Urothelium cell line (cell line): ENCODE measurements at regions not wholly inside any gene's neighbourhood (a gene's known extent, or its start where the extent isn't known, plus 50 kb on each side); places are given as distances from the start of the nearest gene placed in this dataset.
A peak's percentile ranks its signal among the peaks of the same experiment; 100 is the strongest.

ENCODE experiments used
- DNase-seq: peaks from one replicate; pipeline ENCODE4 v3.0.0; 2011; ENCODE audit warnings: low spot score, mixed read lengths
- FAIRE-seq: peaks from 2 replicates; lab custom pipeline; 2011; peaks lifted over from hg19 to GRCh38; lab: Jason Lieb, UNC

DNA sequence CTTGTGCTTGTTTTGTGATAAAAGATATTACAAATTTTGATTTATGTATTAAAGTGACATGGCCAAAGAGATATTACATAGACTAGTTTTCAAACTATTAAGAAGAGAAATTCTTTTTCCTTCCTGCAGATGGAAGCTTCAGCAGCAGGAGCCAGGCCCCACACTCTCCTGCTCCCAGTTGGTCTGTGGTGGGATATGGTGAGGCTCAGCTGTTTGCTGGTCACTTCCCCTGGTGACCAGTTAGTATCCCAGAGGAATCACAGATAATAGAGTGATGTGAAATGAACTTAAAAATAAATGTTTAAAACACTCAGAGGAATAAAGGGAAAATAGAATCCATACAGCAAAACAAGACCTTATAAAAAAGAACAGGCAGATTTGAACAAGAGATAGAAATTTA lies 154.7 kb downstream of the KTN1 start:
- no peak for DNase-seq
- no peak for FAIRE-seq

DNA sequence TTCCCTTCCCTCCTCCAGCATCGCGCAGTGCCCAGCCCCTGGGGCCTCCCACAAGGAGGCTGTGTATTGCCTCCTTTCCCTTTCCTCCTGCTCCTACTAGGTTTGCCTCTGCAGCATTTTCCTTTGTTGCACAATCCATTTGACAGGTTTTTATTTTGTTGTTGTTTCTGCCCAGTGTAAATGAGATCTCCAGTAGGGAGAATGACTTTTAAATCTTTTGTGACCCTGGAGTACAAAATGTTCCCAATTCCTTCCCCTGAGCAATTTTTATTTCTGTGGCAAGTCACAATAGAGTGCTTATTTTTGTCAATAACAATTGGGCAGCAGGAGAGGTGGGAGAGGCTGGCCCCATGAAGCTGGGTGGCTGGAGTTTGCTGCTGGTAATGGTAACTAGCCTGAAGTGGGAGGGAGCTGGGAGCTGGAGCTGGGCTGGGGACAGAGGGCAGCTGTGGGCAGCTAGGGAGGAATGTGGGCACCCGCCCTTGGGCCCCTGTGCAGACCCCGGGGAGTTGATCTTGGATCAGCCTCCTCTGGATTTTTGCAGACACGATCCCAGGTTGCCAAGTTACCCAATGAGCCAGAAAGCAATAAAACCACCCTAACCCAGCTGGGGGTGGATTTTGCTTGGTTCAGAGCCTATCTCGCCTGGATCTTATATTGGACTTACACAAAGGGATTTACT lies 160.1 kb downstream of the KTN1 start:
- DNase-seq, result no peak
- FAIRE-seq, result no peak

- peak; percentile 30 for FAIRE-seq
- no peak for DNase-seq
Measured at GRCh38 chr14:55740649-55740989, 160.6 kb downstream of the KTN1 start.

DNA sequence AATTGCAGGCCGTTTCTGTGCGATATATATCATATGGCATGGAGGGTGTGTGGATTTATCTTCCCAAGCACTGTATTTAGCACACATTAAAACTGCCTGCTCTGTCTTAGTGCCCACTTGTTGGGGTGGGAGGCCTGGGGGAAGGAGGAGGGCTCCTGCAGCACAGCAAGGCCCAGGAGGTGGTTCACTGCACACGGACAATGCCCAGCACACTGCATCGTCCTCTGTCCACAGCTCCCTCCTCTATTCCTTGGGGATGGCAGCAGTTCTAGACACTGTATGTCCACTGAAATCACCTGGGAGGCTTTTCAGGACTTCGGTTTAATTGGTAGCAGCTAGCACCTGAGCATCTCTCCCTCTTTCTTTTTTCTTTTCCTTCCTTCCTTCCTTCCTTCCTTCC lies 161.2 kb downstream of the KTN1 start:
- FAIRE-seq, result peak; percentile 27

GRCh38 chr14:55743551-55743950 lies 163.5 kb downstream of the KTN1 start:
- FAIRE-seq (no peak), DNase-seq (no peak)

More for the DNA sequence above, 161.2 kb downstream of the KTN1 start:
- no peak for DNase-seq

GRCh38 chr14:55744321-55744720 lies 164.3 kb downstream of the KTN1 start:
- FAIRE-seq (no peak), DNase-seq (no peak)

- FAIRE-seq, result no peak
- no peak for DNase-seq
Measured at GRCh38 chr14:55745906-55746305, 165.9 kb downstream of the KTN1 start.

DNA sequence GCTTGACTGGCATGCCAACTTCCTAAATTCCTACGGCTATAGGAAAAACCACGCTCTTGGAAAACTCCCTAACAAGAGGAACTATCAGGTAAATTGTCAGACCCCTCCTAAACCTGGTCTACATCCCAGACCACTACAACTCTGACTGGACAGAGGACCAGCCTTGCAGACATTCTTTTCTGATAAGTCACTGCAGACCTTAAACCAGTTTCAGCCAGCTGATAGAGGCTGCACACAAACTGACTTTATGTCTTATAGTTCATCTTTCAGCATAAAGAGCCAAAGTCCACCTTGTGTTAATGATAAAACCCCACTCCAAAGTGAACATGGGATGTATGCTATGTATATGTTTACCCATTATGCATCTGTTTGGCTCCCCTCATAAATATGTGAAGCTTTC lies 166.6 kb downstream of the KTN1 start:
- DNase-seq, result no peak
- peak; percentile 13 for FAIRE-seq

DNA sequence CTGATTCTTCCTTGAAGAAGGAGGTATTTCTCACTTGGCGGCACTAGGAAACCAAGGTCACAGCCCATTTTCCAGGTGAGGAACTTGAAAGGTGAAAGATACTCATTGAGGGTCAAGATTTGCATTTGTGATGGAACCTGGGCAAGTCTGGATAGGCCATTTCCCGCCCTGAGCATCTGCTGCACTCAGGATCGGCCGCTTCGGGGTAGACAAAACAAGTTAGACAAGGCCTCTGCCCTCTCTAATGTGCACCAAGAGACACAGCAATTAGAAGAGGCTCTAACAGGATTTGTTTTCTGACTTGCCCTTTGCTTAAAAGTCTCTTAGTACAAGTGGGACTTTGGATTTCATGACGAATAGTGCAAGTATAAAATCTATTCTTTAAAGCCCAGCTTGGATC lies 167.2 kb downstream of the KTN1 start:
- DNase-seq, result no peak
- FAIRE-seq, result peak; percentile 5

- DNase-seq (no peak), FAIRE-seq (peak; percentile 30)
Measured at GRCh38 chr14:55749201-55749812, 169.3 kb downstream of the KTN1 start.

- DNase-seq, result no peak
Measured at GRCh38 chr14:55749946-55750345, 169.9 kb downstream of the KTN1 start.

GRCh38 chr14:55752580-55753390 lies 172.8 kb downstream of the KTN1 start:
- FAIRE-seq, result peak; percentile 83
- DNase-seq, result peak; percentile 64

More at GRCh38 chr14:55749946-55750345, 169.9 kb downstream of the KTN1 start:
- peak; percentile 58 for FAIRE-seq

- DNase-seq (no peak), FAIRE-seq (peak; percentile 85)
Measured at GRCh38 chr14:55754471-55754870, 174.5 kb downstream of the KTN1 start.

DNA sequence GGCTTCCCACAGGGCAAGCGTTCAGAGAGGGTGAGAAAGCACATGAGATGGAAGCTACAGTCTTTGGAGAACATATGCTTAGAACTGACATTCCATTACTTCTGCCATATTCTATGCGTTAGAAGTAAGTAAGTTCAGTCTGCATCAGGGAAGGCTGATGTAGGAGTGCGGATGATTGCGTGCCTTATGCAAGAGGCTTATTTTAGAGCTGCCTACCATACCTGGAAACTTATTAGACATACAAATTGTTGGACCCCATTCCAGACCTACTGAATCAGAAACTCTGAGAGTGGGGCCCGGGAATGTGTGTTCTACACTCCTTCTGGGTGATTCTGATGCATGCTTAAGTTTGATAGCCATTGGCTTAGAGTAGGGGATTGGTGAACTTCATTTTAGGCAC lies 174.9 kb downstream of the KTN1 start:
- no peak for DNase-seq
- no peak for FAIRE-seq

DNA sequence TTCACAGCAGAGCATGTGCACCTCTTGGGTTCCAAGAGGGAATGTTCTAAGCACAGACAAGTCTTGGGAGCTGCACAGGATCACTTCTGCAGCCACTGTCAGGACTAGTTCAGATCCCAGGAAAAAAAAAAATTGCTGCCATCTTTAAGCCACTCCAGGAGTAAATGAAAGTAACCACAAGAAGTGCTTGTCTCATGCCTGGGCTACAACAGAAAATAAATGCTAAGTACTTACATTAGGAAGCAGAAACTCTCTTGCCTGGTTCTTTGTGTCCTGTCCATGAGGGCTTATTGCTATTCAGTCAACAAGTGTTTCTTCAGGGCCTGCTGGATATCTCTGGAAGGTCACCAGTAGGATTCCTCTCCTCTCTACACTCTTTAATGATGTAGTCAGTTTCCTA lies 176.1 kb downstream of the KTN1 start:
- DNase-seq (no peak), FAIRE-seq (no peak)

- DNase-seq, result no peak
- no peak for FAIRE-seq
Measured at GRCh38 chr14:55756557-55756956, 176.6 kb downstream of the KTN1 start.

DNA sequence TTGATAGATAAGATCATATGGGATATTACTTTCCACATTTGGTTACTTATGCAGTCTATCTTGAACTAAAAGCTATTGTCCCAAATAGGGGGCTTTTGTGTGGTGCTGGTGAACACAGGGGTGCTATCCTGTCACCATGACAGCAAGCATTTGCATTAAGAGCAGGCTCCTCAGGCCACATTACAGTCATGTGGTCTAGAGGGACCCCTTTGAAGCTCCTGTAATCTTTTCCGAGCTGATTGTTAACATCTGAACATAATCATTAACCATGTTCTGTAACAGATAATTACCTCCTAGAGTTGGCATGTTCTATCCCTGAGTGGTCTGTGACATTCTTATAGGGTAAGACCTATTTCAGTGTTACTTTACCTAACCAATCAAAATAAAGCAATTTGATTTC lies 178.8 kb downstream of the KTN1 start:
- DNase-seq (no peak), FAIRE-seq (no peak)

- DNase-seq, result no peak
- no peak for FAIRE-seq
Measured at GRCh38 chr14:55760789-55761566, 181.0 kb downstream of the KTN1 start.

DNA sequence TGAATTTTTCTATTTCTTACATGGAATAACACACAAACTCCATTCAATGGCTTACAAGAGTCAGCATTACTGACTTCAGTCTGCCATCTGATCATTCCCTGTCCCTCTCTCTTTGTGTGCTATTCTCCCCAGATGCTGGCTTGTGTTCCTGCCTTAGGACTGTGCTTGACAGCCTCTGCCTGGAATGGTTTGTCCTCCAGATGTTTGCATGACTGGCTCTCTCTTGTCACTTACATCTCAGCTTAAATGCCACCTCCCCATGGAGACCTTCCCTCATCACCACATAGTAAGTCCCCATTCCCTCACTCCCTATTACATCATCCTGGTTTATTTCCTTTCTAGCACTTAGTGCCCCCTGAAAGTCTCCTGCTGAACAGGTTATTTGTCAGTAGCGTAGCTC lies 181.6 kb downstream of the KTN1 start:
- FAIRE-seq (no peak), DNase-seq (no peak)

- DNase-seq (no peak), FAIRE-seq (peak; percentile 46)
Measured at GRCh38 chr14:55762595-55763232, 182.7 kb downstream of the KTN1 start.

- DNase-seq (no peak), FAIRE-seq (no peak)
Measured at GRCh38 chr14:55764784-55765183, 184.8 kb downstream of the KTN1 start.
